Cardiac muscle cell (in vitro differentiated cells and primary cell): ENCODE measurements at regions not wholly inside any gene's neighbourhood (a gene's known extent, or its start where the extent isn't known, plus 50 kb on each side); places are given as distances from the start of the nearest gene placed in this dataset.

ENCODE experiments used
- DNase-seq, 2 donors: peaks; one replicate each; pipeline versions ENCODE4 v3.0.0 to v3.0.0-alpha.2; 2010 to 2017; ENCODE audit warnings: low read depth in 1 of 2, low spot score in 1 of 2
- H3K27ac ChIP-seq: fragments of 200-600 bp; sonication (generic); 2 replicates; pipeline ENCODE4 v1.5.1; 2016
- H3K27me3 ChIP-seq: fragments of 200-600 bp; sonication (generic); 2 replicates; pipeline ENCODE4 v1.6.0; 2016; ENCODE audit warnings: control low read depth
- H3K36me3 ChIP-seq: fragments of 200-600 bp; sonication (generic); 2 replicates; pipeline ENCODE4 v1.5.1; 2016; ENCODE audit warnings: control low read depth
- H3K4me1 ChIP-seq: fragments of 200-600 bp; sonication (generic); 2 replicates; pipeline ENCODE4 v1.8.1; 2017; ENCODE audit warnings: low read depth, mild to moderate bottlenecking, mixed run types
- H3K4me3 ChIP-seq: fragments of 200-600 bp; sonication (generic); 2 replicates; pipeline ENCODE4 v1.5.1; 2016; ENCODE audit warnings: mild to moderate bottlenecking
- H3K9me3 ChIP-seq: fragments of 200-600 bp; sonication (generic); 2 replicates; pipeline ENCODE4 v1.5.1; 2017; ENCODE audit warnings: low read depth, mild to moderate bottlenecking, control low read depth
- TF ChIP-seq, protein P1 (sequence below): IDR thresholded peaks from 2 replicates; pipeline ENCODE4 v1.5.1; 2012; ENCODE audit warnings: low read depth, mild to moderate bottlenecking, low read length

- H3K9me3 ChIP-seq = no peaks in the 10 kb centered on the region
- TF ChIP-seq, protein P1, sequence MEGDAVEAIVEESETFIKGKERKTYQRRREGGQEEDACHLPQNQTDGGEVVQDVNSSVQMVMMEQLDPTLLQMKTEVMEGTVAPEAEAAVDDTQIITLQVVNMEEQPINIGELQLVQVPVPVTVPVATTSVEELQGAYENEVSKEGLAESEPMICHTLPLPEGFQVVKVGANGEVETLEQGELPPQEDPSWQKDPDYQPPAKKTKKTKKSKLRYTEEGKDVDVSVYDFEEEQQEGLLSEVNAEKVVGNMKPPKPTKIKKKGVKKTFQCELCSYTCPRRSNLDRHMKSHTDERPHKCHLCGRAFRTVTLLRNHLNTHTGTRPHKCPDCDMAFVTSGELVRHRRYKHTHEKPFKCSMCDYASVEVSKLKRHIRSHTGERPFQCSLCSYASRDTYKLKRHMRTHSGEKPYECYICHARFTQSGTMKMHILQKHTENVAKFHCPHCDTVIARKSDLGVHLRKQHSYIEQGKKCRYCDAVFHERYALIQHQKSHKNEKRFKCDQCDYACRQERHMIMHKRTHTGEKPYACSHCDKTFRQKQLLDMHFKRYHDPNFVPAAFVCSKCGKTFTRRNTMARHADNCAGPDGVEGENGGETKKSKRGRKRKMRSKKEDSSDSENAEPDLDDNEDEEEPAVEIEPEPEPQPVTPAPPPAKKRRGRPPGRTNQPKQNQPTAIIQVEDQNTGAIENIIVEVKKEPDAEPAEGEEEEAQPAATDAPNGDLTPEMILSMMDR = no peak
- no peaks in the 10 kb centered on the region for H3K4me1 ChIP-seq
Measured at GRCh38 chr16:9251026-9251425, 159.6 kb downstream of the HAPSTR1 start.

DNA sequence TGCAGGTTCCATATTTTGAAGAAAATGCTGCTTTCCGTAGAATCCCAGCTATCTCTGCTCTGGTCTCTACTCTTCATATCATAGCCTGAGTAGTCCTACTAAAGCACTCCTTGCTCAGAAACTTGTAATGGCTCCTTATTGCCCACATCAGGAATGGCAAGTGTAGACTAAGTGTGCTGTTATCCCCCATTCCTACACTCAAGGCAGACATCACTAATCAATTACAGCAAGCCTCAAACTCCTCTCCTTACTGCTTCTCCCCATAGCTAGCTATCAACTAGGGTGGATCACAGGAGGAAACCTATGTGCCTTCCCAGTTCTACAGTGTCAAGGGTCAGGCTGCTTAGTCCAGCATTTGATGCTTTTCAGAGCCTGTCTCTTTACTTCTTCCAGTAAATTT is 163.4 kb downstream of the HAPSTR1 start:
- no peaks in the 10 kb centered on the region for H3K27me3 ChIP-seq
- H3K4me3 ChIP-seq = no peak overlapping the region
- TF ChIP-seq, protein P1 = no peak
- no peak overlapping the region for H3K27ac ChIP-seq
- H3K36me3 ChIP-seq = no peaks in the 10 kb centered on the region
- no peaks in the 10 kb centered on the region for H3K4me1 ChIP-seq
- no peaks in the 10 kb centered on the region for H3K9me3 ChIP-seq
- no peak for DNase-seq

More at GRCh38 chr16:9251026-9251425, 159.6 kb downstream of the HAPSTR1 start:
- Histone ChIP-seq H3K4me3 (no peak overlapping the region), H3K27me3 (no peaks in the 10 kb centered on the region), H3K36me3 (no peaks in the 10 kb centered on the region), H3K27ac (no peak overlapping the region)
- DNase-seq = no peak

DNA sequence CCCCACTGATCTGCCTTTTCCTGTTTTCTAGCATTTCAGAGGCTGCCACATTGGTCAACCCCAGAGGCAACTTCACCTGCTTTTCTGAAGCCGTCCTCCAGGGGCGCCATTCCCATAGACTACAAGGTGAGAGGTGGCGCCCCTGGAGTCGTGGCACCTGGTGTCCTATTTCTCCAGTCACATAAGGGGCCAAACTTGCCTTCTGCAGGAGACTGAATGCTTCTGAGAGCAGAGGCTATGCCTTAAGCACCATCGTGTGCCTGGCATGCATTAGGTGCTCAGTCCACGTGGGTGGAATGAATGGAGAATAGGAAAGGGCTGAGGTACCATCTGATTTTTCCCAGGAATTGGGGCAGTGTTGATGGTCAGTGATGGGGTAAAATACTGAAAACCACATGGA is 164.8 kb downstream of the HAPSTR1 start:
- Histone ChIP-seq H3K27ac (no peak overlapping the region), H3K4me1 (no peaks in the 10 kb centered on the region), H3K4me3 (no peak overlapping the region), H3K27me3 (no peaks in the 10 kb centered on the region), H3K36me3 (no peaks in the 10 kb centered on the region), H3K9me3 (no peaks in the 10 kb centered on the region)
- DNase-seq = peak in 1 of 2 donors; percentile 43
- TF ChIP-seq, protein P1 = peak; percentile 26

DNA sequence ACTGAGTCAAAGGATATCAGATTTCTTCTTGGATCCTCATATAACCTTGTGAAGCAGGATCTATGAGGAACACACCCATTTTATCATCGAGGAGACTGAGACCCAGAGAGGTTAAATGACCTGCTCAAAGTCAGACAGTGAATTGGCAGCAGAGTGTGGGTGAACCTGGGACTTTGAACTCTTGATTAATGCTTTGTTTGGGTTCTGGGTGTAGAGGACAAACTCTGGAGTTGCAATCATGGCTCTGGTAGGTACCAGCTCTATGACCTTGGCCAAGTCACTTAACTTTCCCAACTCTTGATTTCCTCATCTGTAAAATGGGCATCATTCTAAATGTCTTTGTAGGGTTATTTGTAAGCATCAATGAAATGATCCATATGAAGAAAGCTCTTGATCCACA is 166.4 kb downstream of the HAPSTR1 start:
- TF ChIP-seq, protein P1 = no peak
- Histone ChIP-seq H3K9me3 (no peaks in the 10 kb centered on the region), H3K27me3 (no peaks in the 10 kb centered on the region), H3K4me3 (no peak overlapping the region), H3K4me1 (no peaks in the 10 kb centered on the region), H3K27ac (no peak overlapping the region), H3K36me3 (no peaks in the 10 kb centered on the region)
- DNase-seq = no peak

DNA sequence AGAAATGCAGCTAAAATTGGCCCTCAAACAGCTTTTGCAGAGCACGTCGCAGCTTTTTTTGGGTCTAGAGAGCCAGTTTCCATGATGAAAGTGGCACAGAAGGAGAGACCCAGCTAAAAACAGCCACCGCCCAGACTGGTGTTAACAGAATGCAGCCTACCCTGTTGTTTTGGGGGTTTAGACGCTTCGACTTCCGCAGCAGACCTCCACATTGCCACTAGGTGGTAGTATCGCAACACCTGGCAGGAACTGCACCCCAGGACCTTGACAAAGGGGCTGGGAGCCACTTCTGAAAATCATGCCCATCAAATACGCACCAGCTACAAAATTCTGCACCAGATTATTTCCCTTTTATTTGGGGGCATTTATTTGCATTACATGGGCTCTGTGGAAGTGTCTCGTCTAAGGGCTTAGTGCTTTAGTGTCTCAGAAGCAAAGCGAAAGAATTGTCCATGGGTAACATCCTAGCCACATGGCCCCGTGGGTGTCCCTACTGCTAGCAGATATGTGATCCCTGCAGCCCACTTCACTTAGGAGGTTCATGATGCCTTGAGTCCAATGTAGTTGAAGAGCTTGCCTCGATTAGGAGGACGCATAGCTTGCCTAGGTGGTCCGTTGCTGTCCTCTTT is 167.1 kb downstream of the HAPSTR1 start:
- peak; percentile 2 to 70 for DNase-seq
- TF ChIP-seq, protein P1 = peak; percentile 45
- H3K27me3 ChIP-seq = no peaks in the 10 kb centered on the region

More for the DNA sequence above, 167.1 kb downstream of the HAPSTR1 start:
- no peaks in the 10 kb centered on the region for H3K9me3 ChIP-seq
- H3K36me3 ChIP-seq = no peaks in the 10 kb centered on the region
- H3K4me3 ChIP-seq = no peak overlapping the region
- no peak overlapping the region for H3K27ac ChIP-seq
- H3K4me1 ChIP-seq = no peaks in the 10 kb centered on the region
